GM12878 (cell line): ENCODE measurements at regions not wholly inside any gene's neighbourhood (a gene's known extent, or its start where the extent isn't known, plus 50 kb on each side); places are given as distances from the start of the nearest gene placed in this dataset.

Experiments used
- ATAC-seq: fragments of 200-7000 bp; cut with Tn5 transposase; 3 replicates; pipeline ENCODE4 v1.9.1; 2020; ENCODE audit warnings: mild to moderate bottlenecking, moderate library complexity
- BruUV-seq: library from RNA; stranded (reverse); fragments of 400-500 nt; replicated peaks from 2 replicates; lab custom pipeline; 2021; lab: Mats Ljungman, UMichigan
- CTCF ChIA-PET: fragments of 300-600 bp; sonication (Branson Sonifier 250); formaldehyde crosslinking; extraction: SDS; loops from one replicate; lab custom pipeline; 2021; ENCODE audit warnings: inconsistent platforms; lab: Yijun Ruan, JAX
- POLR2A ChIA-PET: fragments of 350-600 bp; formaldehyde crosslinking; extraction: SDS; loops from one replicate; lab custom pipeline; 2021; ENCODE audit warnings: inconsistent platforms; lab: Charles Lee
- RAD21 ChIA-PET: fragments of 300-600 bp; sonication (Branson Sonifier 250); formaldehyde crosslinking; loops from one replicate; lab custom pipeline; 2023; ENCODE audit warnings: antibody characterized with exemption; ENCODE audit not compliant: unreplicated experiment; lab: Charles Lee
- SMC1A ChIA-PET: fragments of 300-600 bp; sonication (Branson Sonifier 250); formaldehyde crosslinking; loops from one replicate; lab custom pipeline; 2023; ENCODE audit not compliant: unreplicated experiment, uncharacterized antibody; lab: Charles Lee
- DNase-seq: peaks from one replicate; pipeline ENCODE4 v3.0.0-alpha.2; 2011; ENCODE audit warnings: low read depth, low spot score
- FAIRE-seq: peaks from 3 replicates; lab custom pipeline; 2011; peaks lifted over from hg19 to GRCh38; lab: Jason Lieb, UNC
- H2AFZ ChIP-seq: 2 replicates; pipeline ENCODE4 v1.6.0; 2011; ENCODE audit warnings: low read depth, low read length, control low read depth; ENCODE audit not compliant: control insufficient read depth
- H3K27ac ChIP-seq: 2 replicates; pipeline ENCODE4 v1.5.1; 2011; ENCODE audit warnings: control low read depth; ENCODE audit not compliant: control insufficient read depth, insufficient read depth
- H3K27me3 ChIP-seq, 2 experiments: replicated peaks in 1 of 2; 2 replicates each; pipeline versions ENCODE4 v1.6.0 to v1.6.1; 2011; ENCODE audit warnings: low read length in 1 of 2; ENCODE audit not compliant: control insufficient read depth in 2 of 2, insufficient read depth in 2 of 2
- H3K36me3 ChIP-seq, 2 experiments: 2 replicates each; pipeline ENCODE4 v1.5.1; 2011; ENCODE audit warnings: low read length in 1 of 2; ENCODE audit not compliant: control insufficient read depth in 2 of 2, insufficient read depth in 2 of 2
- H3K4me1 ChIP-seq: 2 replicates; pipeline ENCODE4 v1.6.1; 2011; ENCODE audit warnings: mild to moderate bottlenecking, low read length, moderate library complexity, mixed read lengths; ENCODE audit not compliant: control insufficient read depth, insufficient read depth
- H3K4me2 ChIP-seq: 2 replicates; pipeline ENCODE4 v1.6.0; 2011; ENCODE audit warnings: control low read depth; ENCODE audit not compliant: control insufficient read depth, insufficient read depth
- H3K4me3 ChIP-seq: fragments of 200-600 bp; sonication (generic); 2 replicates; pipeline ENCODE4 v1.5.1; 2016
- H3K79me2 ChIP-seq: 2 replicates; pipeline ENCODE4 v1.6.0; 2011; ENCODE audit warnings: low read length; ENCODE audit not compliant: control insufficient read depth, insufficient read depth
- H3K9ac ChIP-seq: 2 replicates; pipeline ENCODE4 v1.8.0; 2011; ENCODE audit warnings: low read length, control low read depth, mixed read lengths; ENCODE audit not compliant: control insufficient read depth, insufficient read depth
- H3K9me3 ChIP-seq: replicated peaks from 3 replicates; pipeline ENCODE4 v1.5.1; 2011; ENCODE audit warnings: mild to moderate bottlenecking, low read length; ENCODE audit not compliant: control insufficient read depth, insufficient read depth
- H4K20me1 ChIP-seq: 2 replicates; pipeline ENCODE4 v1.6.0; 2011; ENCODE audit not compliant: control insufficient read depth, insufficient read depth
- BMI1 ChIP-seq: fragments of 450-650 bp; IDR thresholded peaks from 2 replicates; pipeline ENCODE4 v1.6.1; 2016; ENCODE audit warnings: mild to moderate bottlenecking, moderate library complexity, borderline replicate concordance
- CEBPB ChIP-seq, 2 experiments: fragments of 150-350 bp in 1 of 2; IDR thresholded peaks; 2 replicates each; pipeline ENCODE4 v1.6.1; 2012 to 2014; ENCODE audit warnings: low read depth in 2 of 2, low read length in 2 of 2, borderline replicate concordance in 1 of 2, inconsistent platforms in 1 of 2
- CEBPZ ChIP-seq: fragments of 150-350 bp; IDR thresholded peaks from 2 replicates; pipeline ENCODE4 v1.6.1; 2016; ENCODE audit warnings: low read depth, low read length
- EZH2 ChIP-seq: IDR thresholded peaks from 2 replicates; pipeline ENCODE4 v1.6.1; 2012; ENCODE audit warnings: low read depth, mild to moderate bottlenecking, control low read depth, inconsistent platforms, low read length, borderline replicate concordance; ENCODE audit not compliant: control insufficient read depth
- IRF3 ChIP-seq: fragments of 450-650 bp; IDR thresholded peaks from 2 replicates; pipeline ENCODE4 v1.6.1; 2014; ENCODE audit warnings: mild to moderate bottlenecking
- MTA2 ChIP-seq: fragments of 450-650 bp; IDR thresholded peaks from 2 replicates; pipeline ENCODE4 v1.6.1; 2016; ENCODE audit warnings: low read depth, mild to moderate bottlenecking, moderate library complexity
- MTA3 ChIP-seq: IDR thresholded peaks from 2 replicates; pipeline ENCODE4 v1.6.1; 2012; ENCODE audit warnings: low read length, inconsistent platforms, borderline replicate concordance
- TBL1XR1 ChIP-seq: IDR thresholded peaks from 2 replicates; pipeline ENCODE4 v1.6.1; 2012; ENCODE audit warnings: low read depth, low read length, improper control_type of control experiment
- WGBS: methylation state at CpG from one replicate; pipeline ENCODE4 v1.1.6; 2016; ENCODE audit warnings: low lambda C conversion rate; ENCODE audit not compliant: insufficient replicate concordance, insufficient coverage; ENCODE audit errors: missing lambda C conversion rate; 5-methylcytosine and 5-hydroxymethylcytosine counted together
- in situ Hi-C: fragments of 300-500 bp; cut with MboI; formaldehyde crosslinking; loops from 9 replicates; pipeline ENCODE4 v1.14.3; 2018; ENCODE audit warnings: mixed read lengths
- intact Hi-C: fragments of 100-400 bp; cut with micrococcal nuclease; formaldehyde crosslinking; loops from one replicate; pipeline ENCODE4 v1.14.2; 2022; ENCODE audit not compliant: unreplicated experiment
- TF ChIP-seq, protein P1 (sequence below): fragments of 150-350 bp; IDR thresholded peaks from 2 replicates; pipeline ENCODE4 v1.6.1; 2014; ENCODE audit warnings: mild to moderate bottlenecking, low read depth, low read length

- WGBS: 0% methylated on average over 2 of the region's 2 CpGs
- intact Hi-C loops: no loop called here
- Histone ChIP-seq H3K27me3 (no peaks in the 10 kb centered on the region), H4K20me1 (no peaks in the 10 kb centered on the region), H2AFZ (no peak overlapping the region), H3K79me2 (no peaks in the 10 kb centered on the region), H3K9me3 (no peaks in the 10 kb centered on the region), H3K36me3 (no peaks in the 10 kb centered on the region), H3K4me1 (no peaks in the 10 kb centered on the region), H3K4me2 (no peak overlapping the region), H3K4me3 (no peak overlapping the region), H3K27ac (no peak overlapping the region), H3K9ac (no peak overlapping the region)
- no TSS peak for BruUV-seq
- FAIRE-seq (no peak), DNase-seq (no peak), ATAC-seq (no peak)
- POLR2A ChIA-PET: no interaction called here
- SMC1A ChIA-PET: no interaction called here
- in situ Hi-C loops: no loop called here
- CTCF ChIA-PET: no interaction called here
- TF ChIP-seq IRF3 (no peak), TBL1XR1 (no peak), EZH2 (no peak), CEBPB (IDR thresholded peaks at IDR 0.05; ENCODE audit: borderline replicate concordance in 1 of 2, low read depth in 2 of 2, low read length in 2 of 2) (no peak), MTA2 (no peak), BMI1 (no peak), CEBPZ (no peak), MTA3 (no peak)
- TF ChIP-seq, protein P1, sequence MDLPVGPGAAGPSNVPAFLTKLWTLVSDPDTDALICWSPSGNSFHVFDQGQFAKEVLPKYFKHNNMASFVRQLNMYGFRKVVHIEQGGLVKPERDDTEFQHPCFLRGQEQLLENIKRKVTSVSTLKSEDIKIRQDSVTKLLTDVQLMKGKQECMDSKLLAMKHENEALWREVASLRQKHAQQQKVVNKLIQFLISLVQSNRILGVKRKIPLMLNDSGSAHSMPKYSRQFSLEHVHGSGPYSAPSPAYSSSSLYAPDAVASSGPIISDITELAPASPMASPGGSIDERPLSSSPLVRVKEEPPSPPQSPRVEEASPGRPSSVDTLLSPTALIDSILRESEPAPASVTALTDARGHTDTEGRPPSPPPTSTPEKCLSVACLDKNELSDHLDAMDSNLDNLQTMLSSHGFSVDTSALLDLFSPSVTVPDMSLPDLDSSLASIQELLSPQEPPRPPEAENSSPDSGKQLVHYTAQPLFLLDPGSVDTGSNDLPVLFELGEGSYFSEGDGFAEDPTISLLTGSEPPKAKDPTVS: no peak
- RAD21 ChIA-PET: no interaction called here
Measured at GRCh38 chr13:85900521-85900920, 101.3 kb upstream of the SLITRK6 start.
